GM15510 (cell line): ENCODE measurements at regions not wholly inside any gene's neighbourhood (a gene's known extent, or its start where the extent isn't known, plus 50 kb on each side); places are given as distances from the start of the nearest gene placed in this dataset.

Experiments used
- POLR2A ChIP-seq: IDR thresholded peaks from 3 replicates; pipeline ENCODE4 v1.6.1; 2011; ENCODE audit warnings: borderline replicate concordance; ENCODE audit not compliant: insufficient read length; ENCODE audit errors: extremely low read depth

DNA sequence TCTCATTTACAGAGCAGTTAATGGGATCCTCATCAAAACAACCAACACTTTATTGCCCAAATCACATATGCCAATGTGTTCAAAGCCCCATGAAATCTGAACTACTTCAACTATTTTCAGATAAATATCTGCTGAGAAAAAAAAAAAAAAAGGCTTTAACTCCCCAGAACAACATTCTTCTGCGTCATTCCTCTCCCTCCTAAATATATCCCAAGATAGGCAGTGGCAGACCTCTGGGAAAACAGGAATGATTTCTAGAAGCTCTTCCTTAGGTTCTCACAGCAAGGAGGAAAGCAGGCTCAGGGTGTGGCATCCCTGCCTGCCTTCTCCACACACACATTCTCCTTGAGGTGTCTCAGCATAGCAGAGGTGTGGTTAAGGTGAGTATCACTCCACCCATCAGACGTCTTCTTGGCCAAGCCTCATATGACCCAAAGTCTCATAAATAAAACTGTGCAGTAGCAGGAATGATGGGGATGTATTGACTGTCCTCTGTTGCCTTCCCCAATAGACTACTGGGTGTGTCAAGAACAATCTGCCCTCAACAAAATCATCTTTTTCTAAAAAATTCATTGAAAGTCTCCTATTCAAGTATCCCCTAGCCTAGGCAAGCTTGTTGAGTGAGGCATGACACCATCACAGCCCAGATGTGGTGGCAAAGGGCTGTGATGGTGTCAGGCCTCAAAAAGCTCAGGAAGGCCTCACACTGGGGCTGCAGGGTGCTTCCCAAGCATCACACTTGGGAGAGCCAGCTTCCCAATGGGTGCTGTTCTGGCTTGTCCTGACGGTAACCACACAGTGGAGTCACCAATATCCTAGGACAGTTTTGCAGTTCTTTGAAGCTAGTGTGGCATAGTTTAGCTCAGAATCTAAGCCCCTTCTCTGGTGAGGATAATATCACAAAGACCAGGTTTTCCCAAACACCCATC lies 135.4 kb upstream of the SOX9 start:
- no peak for TF ChIP-seq POLR2A

DNA sequence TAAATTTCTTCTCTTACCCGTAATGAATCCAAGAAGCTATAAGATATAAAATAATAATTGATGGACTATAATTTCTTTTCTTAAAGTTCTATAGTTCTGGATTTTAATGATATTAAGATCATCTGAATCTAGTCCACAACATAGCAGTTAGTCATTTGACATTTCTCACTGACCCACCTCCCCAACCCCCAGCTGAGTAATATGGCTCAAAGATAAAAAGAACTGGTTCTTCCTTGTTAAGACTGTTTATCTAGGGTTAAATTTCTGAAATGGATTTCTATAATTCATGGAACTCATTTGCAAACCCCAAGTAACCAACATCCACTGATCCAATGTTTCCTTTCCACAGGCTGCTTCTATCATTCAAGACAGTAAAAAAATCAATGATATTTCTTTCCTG lies 133.9 kb upstream of the SOX9 start:
- TF ChIP-seq POLR2A: no peak

DNA sequence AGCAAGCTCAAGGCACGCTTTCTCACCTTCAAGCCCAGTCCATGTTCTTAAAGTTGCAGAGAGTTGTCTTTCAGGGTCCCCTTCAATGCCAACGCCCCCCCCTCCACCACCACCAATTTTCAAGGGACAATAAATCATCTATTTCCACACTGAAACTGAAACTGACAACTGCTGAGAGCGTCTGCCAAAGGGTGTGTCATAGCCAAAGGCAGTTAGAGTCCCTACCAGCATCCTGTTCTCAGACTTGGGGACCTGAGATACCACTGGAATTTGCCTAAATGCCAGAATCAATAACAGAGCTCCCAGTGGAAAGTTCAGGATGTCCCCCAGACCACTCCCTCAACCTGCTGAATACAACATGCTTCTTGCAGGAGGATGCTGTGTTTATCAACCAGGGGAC lies 133.2 kb upstream of the SOX9 start:
- TF ChIP-seq POLR2A: no peak

DNA sequence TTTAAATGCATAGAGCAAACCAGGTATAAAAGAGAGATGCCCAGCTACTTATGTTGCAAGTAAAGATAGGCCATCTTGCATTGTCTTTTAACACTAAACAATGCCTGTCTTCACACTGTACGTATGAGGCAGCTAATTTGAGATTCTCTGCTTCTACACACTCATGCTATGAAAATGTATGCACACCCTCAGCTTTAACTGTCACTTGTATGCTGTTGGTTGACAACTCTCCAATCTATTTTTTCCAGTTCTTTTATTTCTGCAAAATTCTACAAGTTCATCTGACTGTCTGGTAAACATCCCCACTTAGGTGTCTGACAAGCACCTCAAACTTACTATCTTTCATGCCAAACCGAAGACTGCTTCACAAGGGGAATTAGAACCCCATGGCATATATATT lies 131.7 kb upstream of the SOX9 start:
- TF ChIP-seq POLR2A: no peak

DNA sequence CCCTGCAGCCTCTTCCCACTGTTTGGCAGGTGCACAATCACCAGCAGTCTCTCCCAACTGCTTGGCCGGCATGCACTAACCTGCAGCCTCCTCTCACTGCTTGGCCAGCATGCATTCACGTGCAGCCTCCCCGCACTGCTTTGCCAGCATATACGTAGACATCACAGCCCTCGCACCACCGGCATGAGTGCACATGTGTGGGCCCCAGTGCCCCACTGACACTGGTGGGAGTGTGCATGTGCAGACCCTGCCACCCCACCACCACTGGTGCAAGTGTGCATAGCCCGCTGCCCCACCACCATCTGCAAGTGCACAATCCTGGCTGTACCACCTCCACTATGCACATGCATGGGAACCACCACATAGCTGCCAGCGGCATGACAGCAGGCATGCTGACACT lies 127.5 kb upstream of the SOX9 start:
- TF ChIP-seq POLR2A: no peak

DNA sequence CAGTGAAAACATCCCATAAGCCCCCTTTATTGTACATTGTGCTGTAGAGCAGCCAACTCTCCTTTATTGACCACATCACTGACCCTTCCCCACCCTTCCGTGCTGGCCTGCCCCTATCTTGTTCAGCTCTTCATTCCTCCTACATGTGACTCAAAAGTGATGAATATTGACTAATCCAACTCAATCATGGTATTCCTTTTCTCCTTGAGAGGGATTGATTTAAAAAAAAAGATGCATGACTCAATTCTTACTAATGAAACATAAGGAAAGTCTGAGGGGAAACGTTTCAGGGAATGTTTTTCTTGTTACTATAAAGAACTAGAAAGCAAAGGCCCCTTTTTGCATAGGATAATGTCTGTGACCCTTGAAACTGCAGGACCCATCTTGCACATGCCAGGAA lies 125.2 kb upstream of the SOX9 start:
- no peak for TF ChIP-seq POLR2A

DNA sequence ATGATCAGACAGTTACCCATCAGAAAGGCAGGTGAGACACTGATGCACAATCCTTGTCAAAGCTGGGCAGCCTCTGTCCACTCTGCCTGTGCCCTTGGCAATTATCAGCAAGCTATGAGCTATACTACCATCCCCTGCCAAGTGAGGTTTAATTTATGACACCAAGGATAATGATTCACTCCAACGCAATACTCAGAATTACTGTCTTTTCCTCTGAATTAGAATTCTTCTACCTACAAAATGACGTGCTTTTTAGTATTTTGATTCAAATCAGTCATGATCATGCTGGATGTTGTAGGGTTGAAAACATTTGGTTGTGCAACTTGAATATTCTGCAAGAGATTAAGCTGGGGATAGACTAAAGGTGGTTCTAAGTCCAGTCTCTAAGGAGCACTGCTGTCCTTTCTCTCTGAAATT lies 116.8 kb upstream of the SOX9 start:
- TF ChIP-seq POLR2A: no peak

DNA sequence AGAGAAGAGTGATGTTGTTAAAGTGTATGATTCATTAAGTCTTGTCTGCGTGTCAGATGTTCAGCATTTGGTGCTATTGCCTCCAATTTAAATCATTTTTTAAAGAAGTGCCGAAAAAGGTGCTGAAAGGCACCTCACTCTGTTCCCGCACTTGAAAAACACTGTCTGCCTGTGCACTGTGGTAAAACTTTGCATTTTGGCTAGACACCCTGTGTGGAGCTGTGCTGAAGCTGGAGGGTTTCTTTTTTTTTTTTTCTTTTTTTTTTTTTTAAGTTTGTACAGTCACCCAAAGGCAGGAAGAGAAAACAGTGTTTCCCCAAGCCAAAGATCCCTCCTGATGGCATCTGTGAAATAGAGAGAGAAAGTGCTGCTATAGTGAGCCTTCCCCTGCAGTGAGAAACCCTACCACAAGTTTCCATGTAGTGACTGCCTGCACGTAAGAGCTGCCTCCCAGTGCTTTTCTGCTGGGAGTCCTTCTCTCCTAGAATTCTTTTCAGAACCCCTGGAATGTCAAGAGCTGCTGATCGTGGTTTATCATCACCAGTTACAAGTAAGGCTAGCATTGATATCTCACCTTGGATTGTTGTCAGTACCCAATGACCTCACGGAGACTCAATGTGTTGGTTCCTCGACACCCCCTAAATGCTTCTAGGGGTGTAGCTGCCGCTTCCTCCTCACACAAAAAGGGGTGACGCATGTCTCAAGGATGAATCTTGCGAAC lies 116.0 kb upstream of the SOX9 start:
- TF ChIP-seq POLR2A: no peak

DNA sequence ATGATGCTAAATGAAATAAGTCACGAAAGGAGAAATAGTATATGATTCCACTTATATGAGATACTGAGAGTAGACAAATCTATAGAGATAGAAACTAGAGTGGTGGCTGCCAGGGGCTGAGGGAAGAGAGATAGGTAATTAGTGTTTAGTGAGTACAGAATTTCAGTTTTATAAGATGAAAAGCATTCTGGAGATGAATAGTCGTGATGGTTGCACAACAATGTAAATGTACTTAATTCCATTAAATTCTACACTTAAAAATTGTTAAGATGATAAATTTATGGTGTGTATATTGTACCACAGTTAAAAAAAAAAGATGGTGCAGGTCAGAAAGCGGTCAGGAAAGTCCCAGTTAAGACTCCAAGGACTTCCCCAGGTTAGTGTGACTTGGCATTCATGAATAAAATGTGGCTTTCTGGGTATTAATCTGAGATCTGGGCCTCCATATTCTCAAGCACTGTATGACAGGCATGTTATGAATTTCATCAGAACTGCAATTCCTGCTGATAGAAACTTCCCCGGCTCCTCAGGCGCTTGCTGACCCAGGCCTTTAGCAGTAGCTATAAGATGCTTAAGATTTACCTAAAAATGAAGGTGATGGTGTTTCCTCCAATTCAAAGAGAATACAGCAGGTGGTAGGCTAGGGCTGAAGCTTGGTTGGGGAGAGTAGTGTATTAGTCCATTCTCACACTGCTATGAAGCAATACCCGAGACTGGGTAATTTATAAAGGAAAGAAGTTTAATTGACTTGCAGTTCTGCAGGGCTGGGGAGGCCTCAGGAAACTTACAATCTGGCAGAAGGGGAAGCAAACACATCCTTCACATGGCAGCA lies 115.3 kb upstream of the SOX9 start:
- TF ChIP-seq POLR2A: no peak

DNA sequence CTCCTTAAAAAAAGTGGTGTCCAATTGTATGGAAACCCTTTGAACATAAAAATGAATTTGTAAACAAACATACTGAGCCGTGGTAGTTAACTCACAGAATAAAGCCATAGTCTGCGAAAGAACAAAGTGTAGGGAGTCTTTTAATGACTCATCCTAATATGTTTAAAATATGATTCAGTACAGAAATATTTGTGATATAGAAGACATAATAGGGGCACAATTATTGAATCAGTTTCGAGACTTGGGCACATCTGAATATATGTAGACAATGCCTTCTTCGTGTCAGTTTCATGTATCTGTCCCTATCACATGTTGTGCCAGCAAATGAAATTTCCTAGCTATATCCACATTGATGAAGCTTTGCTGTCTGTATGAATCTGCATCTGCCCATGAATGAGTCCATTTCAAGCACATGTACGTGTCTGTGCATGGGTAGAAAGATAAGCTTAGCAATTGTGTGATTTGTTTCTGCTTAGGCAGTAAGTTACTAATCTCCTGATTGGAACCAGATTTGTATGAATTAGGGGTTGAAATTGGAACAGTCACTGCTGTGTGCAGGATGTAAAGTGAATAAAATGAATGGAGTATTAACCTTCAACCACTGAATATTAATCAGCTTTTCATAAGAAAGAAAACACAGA lies 112.5 kb upstream of the SOX9 start:
- no peak for TF ChIP-seq POLR2A

DNA sequence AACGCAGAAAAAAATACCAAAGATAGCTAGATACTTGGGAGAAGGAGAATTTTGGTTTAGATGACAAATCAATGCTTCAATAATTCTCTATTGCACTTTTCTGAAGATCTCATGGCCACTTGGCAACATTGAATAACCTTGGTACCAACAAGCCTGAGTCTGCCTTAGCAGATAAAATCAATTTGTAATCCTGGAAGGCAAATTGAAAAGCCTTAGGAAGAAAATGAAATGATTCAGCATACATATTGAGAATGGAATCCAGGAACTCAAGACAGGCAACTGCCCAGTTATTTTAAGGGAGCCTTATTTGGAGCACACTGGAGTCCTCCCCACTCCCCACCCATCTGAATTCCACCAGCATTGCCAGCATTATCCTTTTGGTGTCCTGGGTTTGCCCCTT lies 109.3 kb upstream of the SOX9 start:
- TF ChIP-seq POLR2A: no peak

DNA sequence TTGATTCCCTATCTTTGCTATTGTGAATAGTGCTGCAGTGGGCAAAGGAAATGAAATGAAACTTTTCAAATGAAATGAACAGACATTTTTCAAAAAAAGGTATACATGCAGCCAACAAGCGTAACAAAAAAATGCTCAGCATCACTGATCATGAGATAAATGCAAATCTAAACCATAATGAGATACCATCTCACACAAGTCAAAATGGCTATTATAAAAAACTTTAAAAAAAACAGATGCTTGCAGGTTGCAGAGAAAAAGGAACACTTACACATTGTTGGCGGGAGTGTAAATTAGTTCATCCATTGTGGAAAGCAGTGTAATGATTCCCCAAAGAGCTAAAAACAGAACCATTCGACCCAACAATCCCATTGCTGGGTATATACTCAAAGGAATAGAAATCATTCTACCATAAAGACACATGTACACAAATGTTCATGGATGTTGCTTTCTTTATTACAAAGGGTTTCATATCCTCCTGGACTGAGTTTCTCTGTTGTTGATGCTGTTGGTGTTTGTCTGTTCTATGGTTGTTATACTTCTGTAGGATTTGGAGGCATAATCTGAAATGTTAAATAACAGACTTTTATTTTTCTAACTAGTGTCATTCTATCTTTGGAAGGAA lies 99.3 kb upstream of the SOX9 start:
- TF ChIP-seq POLR2A: no peak

DNA sequence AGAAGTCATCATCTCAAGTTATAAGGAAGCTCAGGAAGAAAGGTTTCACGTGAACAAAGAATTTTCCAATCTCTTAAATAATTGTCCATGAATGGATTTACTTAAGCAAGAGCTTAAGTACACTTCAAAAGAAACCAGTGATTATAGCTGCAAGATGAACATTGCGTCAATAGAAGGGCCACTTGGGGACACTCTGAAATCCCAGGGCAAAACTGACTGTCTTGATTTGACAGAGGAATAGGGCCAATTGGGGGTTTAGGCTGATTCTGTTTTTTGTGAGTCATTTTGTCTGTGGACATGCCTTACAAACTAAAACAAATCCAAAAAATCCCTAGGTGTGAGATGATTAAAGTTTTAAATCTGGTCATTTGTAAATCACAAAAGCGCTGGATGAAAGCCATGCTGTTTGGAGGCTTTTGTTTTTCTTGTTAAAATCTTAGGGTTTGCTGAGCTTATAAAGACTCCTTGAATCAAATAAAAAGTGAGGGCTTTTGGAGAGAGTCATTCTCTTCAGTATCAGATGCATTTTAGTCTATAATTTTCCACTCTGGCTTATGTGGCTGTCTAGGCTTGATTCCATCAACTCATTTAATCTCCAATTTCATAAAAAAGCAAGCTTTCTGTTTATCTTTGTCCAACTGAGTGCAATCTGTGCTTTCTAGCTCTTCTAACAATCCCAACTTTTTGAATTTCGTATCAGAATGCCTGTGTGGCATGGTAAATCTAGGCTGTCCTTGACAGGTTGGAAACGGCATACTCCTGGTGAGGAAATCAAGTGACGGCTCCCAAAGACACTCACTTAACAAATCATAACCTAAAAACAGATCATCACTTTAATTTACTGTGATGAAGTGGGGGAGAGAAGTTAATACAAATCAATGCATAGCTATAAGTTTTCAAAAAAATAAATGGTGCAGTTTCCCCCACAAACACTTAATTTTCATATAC lies 98.2 kb upstream of the SOX9 start:
- no peak for TF ChIP-seq POLR2A
